HG03460 (cell line): ENCODE measurements at regions not wholly inside any gene's neighbourhood (a gene's known extent, or its start where the extent isn't known, plus 50 kb on each side); places are given as distances from the start of the nearest gene placed in this dataset.
"Not testable (repeated sequence)": the region's sequence is repeated elsewhere in the genome, so short reads cannot be mapped to it uniquely, and the experiment has no call there.

Experiments
- ATAC-seq: cut with Tn5 transposase; IDR thresholded peaks from one replicate; pipeline ENCODE4 v1.9.1; 2021; ENCODE audit not compliant: unreplicated experiment

GRCh38 chr7:131865911-131866310 lies 309.5 kb upstream of the PODXL start:
- ATAC-seq, result no peak

- no peak for ATAC-seq
Observed at GRCh38 chr7:131861620-131862346, 305.4 kb upstream of the PODXL start.

- no peak for ATAC-seq
Observed at GRCh38 chr7:131859147-131859821, 302.9 kb upstream of the PODXL start.

GRCh38 chr7:131858611-131859010 lies 302.2 kb upstream of the PODXL start:
- ATAC-seq, result no peak

DNA sequence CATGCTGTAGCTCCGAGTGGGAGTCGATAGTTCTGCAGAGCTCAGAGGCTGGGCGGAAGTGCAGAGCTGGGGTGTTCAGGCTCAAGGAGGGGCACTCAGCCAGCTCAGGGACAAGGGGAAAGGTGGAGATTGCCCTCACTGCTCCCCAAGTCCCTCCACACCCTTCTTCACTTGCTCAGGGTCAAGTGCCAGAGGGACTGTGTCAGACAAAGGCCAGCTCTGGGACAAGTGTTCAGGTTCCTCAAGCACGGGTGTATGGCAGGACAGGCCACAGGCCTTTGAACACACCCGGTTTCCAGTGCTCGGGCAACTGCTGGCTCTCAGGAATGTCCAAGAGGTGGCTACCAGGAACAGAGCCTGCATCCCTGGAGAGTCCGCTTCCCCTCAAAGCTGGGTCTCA lies 293.0 kb upstream of the PODXL start:
- ATAC-seq, result no peak

DNA sequence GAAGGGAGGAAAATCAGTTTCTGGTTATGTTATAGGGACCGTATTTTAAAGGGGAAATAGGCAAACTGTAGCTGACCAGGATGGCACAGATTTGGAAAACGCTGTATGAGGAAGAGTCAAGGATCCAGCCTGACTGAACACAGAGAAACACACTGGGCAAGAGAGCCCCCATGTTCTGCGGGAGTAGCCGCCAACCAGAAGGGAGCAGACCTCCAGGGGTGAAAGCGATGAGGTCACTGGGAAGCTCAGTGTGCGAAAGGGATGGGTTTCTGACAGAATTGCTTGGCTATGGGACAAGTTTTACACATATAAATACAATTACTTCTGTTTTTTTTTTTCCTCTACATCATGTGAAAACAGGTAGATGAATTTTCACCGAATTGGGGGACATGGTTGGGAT lies 291.6 kb upstream of the PODXL start:
- ATAC-seq, result no peak

GRCh38 chr7:131845573-131846314 lies 289.3 kb upstream of the PODXL start:
- ATAC-seq, result no peak

DNA sequence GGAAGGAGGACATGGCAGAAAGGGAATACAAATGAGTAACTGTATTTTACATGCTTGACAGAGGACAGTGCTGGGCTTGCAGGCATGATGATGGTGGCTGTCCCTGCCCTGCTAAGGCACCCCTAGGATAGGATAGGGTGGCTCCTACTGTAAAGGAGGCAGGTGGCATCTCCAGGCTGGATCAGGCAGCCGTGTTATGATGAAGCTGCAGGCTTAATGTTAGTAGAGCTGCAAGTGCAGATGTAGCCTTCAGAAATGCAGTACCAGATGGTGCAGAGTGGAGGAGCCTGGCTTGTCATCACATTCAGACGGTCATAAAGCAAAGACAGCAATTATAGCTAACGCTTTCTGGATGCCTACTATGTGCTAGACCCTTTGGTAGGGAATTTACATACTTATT lies 287.9 kb upstream of the PODXL start:
- no peak for ATAC-seq

DNA sequence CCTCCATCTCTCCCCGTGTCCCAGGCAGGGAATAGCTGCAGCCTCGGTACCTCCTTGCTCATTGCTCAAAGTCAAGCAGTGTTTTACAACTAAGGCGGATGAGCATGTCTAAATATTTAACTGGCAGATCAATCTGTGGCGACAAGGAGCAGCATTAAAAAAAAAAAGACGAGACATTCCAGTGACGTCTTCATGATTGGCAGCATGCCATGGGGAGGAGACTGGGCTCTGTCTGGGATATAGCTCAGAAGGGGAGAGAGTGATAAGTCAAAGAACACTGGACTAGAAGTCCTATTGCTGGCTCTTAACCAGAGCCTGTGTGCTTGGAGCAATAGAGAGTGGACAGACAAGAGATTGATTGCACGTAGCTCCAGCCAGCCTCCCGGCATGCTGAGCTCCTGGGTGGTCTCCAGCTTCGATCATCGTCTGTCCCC lies 287.5 kb upstream of the PODXL start:
- no peak for ATAC-seq

- no peak for ATAC-seq
Observed at GRCh38 chr7:131839967-131840690, 283.7 kb upstream of the PODXL start.

- no peak for ATAC-seq
Observed at GRCh38 chr7:131836733-131837132, 280.3 kb upstream of the PODXL start.

DNA sequence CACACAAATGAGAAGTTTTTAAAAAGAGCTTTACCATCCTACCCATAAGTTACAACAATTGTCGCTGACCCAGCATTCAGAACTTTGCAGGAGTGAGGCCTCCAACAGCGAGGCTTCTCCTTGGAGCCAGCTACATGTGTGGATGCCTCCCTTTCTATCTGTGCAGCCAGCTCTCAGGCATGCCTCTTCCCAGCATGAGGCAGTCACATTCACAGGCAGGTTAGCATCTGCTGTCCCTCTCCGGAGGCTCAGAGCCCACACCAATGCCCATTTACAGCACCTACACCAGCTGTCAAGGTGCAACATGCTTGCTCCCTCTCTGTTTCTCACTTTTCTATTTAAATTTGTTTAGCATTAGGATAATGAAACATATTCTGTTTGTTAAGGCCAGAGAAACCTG lies 278.7 kb upstream of the PODXL start:
- ATAC-seq, result no peak

DNA sequence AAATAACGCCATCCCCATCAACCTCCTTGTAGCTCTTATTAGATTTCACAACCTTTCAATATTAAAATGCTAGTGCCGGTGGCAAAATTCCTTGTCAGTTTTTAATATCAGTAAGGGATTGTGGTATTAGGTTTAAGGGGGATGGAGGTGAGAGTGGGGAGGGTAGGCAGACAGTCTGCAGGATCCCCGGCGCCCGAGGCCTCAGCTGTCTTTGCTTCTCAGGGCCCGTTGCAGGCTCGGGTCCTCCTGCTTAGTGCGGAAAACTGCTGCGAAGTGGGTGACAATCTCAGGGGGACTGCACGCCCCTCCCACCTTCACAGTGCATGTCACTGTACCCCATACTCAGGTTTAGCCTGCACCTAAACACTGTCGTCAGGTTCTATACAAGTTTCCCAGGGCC lies 274.3 kb upstream of the PODXL start:
- no peak for ATAC-seq

GRCh38 chr7:131829947-131830558 lies 273.6 kb upstream of the PODXL start:
- no peak for ATAC-seq

DNA sequence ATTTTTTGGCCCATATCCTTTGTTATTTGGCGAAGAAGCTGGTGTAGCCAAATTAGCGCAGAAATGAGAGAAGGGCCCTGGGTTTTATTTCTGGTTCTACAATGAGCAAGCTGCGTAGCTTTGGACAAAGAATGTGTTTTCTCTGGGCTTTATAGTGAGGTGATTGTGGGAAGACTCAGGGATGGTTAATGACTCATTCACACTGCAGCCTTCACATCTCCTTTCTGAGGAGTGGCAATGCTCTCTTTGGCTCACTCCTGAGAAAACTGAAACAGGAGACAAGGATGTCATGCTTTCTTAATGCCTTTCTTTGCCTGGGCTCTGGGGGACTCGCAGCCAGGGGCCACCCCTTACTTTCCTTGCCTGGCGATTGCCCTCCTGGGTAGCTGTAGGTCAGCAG lies 271.0 kb upstream of the PODXL start:
- no peak for ATAC-seq

GRCh38 chr7:131826960-131827359 lies 270.5 kb upstream of the PODXL start:
- ATAC-seq, result no peak

- not testable (repeated sequence) for ATAC-seq
Observed at GRCh38 chr7:131823961-131824440, 267.6 kb upstream of the PODXL start.

GRCh38 chr7:131819891-131820290 lies 263.5 kb upstream of the PODXL start:
- no peak for ATAC-seq

DNA sequence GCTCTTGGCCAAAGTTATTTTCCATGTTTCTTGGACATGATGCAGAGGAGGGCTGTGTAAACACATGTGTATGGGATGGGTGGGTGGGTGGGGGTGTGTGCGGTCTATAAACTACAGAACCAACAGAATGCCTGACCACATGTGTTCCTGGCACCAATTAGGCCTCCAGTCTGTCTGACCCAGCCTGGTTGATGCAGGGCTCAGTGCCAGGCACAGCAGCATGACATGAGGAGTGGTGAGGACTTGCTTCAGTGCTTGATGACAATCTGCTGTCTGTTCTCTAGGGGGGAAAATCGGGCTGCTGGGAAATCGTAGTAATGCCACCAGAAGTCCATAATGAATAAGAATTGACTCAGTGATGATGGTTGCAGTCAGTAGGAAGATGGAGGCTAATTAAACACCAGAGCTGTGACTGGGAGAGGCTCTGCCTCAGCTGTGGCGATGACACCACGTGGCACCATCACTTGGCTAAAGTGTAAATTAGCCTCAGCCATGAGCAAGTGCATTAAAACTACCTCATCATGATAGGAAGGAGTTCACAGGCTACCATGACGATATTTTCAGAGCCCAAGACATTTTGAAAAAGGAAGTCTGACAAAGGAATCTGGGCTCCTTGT lies 260.1 kb upstream of the PODXL start:
- ATAC-seq, result no peak

- ATAC-seq, result no peak
Observed at GRCh38 chr7:131808736-131809135, 252.3 kb upstream of the PODXL start.
